ENCODE measurements at regions not wholly inside any gene's neighbourhood (a gene's known extent, or its start where the extent isn't known, plus 50 kb on each side); places are given as distances from the start of the nearest gene placed in this dataset.

DNA sequence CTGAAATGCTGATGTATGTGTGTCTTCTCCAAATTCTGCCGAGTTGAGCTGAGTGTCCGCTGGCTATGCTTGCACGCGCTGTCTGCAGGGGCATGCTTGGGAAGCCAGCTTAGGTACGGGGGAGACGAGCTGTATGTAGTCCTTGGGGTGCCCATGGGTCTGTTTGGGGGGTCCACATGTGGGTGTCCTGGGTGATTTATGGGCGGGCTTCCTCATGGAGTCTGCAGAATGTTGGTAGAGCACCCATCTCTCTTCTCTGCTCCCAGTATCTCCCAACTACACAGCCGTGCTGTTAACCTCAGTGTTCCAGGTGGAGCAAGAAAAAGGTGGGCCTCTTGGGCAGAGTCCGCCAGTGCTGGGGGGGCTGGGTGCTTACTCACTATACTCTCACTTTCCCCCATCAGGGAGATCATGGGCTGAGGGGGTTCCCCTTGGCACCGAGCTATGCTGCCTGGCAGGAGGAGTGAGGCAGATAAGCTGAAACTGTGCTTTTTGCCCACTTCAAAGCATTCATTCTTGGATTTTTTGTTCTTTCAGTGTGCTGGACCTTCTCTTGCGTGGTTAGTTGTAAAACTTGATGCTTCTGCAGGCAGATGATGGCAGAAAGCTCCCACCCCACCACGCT lies 128.2 kb upstream of the ALKAL2 start:
- H3K27ac Mint-ChIP-seq: no peak overlapping the region
- peaks cover 8% of the 10 kb centered on the region for H3K27me3 Mint-ChIP-seq (ENCODE audit: low read depth)
- H3K4me3 Mint-ChIP-seq: no peak overlapping the region
- H3K9me3 Mint-ChIP-seq: peaks cover 6% of the 10 kb centered on the region
- TF ChIP-seq, protein P1, sequence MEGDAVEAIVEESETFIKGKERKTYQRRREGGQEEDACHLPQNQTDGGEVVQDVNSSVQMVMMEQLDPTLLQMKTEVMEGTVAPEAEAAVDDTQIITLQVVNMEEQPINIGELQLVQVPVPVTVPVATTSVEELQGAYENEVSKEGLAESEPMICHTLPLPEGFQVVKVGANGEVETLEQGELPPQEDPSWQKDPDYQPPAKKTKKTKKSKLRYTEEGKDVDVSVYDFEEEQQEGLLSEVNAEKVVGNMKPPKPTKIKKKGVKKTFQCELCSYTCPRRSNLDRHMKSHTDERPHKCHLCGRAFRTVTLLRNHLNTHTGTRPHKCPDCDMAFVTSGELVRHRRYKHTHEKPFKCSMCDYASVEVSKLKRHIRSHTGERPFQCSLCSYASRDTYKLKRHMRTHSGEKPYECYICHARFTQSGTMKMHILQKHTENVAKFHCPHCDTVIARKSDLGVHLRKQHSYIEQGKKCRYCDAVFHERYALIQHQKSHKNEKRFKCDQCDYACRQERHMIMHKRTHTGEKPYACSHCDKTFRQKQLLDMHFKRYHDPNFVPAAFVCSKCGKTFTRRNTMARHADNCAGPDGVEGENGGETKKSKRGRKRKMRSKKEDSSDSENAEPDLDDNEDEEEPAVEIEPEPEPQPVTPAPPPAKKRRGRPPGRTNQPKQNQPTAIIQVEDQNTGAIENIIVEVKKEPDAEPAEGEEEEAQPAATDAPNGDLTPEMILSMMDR (IDR thresholded peaks at IDR 0.05; ENCODE audit: unreplicated experiment in 3 of 3): no peak
- peaks cover 17% of the 10 kb centered on the region for H3K4me1 Mint-ChIP-seq
- H3K36me3 Mint-ChIP-seq (ENCODE audit: low read depth): no peaks in the 10 kb centered on the region

DNA sequence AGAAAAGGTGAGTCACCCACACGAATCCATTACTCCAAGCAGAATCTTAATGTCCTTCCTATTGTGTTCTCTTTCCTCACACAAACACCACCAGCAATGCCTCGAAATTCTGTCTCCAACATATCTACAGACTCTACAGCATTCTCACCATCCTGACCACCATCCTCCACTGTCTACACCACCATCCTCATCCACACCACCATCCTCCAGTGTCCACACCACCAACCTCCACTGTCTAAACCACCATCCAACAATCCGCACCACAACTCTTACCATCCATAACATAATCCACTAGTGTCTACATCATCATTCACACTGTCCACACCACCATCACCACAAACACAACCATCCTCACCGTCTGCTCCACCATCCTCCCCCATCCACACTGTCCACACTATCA lies 121.6 kb upstream of the ALKAL2 start:
- Mint-ChIP-seq H3K27ac (no peak overlapping the region), H3K4me3 (no peak overlapping the region), H3K4me1 (no peaks in the 10 kb centered on the region), H3K9me3 (peaks cover 12% of the 10 kb centered on the region), H3K27me3 (ENCODE audit: low read depth) (peaks cover 13% of the 10 kb centered on the region), H3K36me3 (ENCODE audit: low read depth) (no peaks in the 10 kb centered on the region)
- TF ChIP-seq, protein P1 (IDR thresholded peaks at IDR 0.05; ENCODE audit: unreplicated experiment in 3 of 3): no peak

DNA sequence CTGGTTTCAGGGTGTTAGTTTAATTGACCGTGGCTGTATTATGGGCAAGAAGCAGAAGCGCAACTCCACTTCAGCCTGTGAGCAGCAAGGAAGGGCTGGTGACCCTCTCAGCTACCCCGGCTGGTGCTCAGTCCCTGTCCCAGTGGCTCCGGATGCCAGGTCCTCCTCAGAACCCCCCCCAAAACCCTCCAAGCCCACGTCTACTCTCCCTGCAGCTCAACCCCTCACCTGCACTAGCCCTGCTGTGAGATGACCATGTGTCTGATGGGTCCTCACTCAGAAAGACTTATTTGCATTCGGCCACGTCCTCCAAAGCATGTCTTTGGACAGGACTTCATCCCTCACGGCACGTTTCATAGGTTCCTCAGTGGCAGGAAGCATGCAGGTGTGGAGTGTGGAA lies 119.7 kb upstream of the ALKAL2 start:
- Mint-ChIP-seq H3K9me3 (peaks cover 10% of the 10 kb centered on the region), H3K27ac (no peak overlapping the region), H3K36me3 (ENCODE audit: low read depth) (no peaks in the 10 kb centered on the region), H3K4me3 (no peak overlapping the region), H3K27me3 (ENCODE audit: low read depth) (peaks cover 13% of the 10 kb centered on the region), H3K4me1 (no peaks in the 10 kb centered on the region)
- TF ChIP-seq, protein P1 (IDR thresholded peaks at IDR 0.05; ENCODE audit: unreplicated experiment in 3 of 3): no peak

DNA sequence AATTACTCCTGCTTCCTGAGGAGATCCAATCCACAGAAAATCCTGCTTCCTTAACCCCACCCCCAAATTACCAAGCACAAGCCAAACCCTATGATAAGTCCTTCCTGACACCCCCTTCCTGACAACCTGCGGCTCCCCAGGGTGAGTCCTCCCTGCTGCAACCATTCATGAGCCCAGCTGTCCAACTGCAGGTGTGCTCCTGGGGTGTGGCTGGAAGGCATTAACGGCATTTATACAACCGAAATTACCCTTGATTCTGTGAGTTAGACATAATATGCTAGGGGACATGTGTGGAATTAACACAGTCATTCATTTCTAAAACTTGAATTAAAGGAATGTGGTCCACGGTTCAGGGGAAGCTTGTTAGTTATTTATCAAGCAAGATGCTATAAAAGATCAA lies 119.0 kb upstream of the ALKAL2 start:
- no peak overlapping the region for H3K4me3 Mint-ChIP-seq
- TF ChIP-seq, protein P1 (IDR thresholded peaks at IDR 0.05; ENCODE audit: unreplicated experiment in 3 of 3): no peak
- H3K9me3 Mint-ChIP-seq: peaks cover 10% of the 10 kb centered on the region
- H3K36me3 Mint-ChIP-seq (ENCODE audit: low read depth): no peaks in the 10 kb centered on the region
- H3K27me3 Mint-ChIP-seq (ENCODE audit: low read depth): peaks cover 13% of the 10 kb centered on the region
- H3K27ac Mint-ChIP-seq: no peak overlapping the region
- no peaks in the 10 kb centered on the region for H3K4me1 Mint-ChIP-seq

DNA sequence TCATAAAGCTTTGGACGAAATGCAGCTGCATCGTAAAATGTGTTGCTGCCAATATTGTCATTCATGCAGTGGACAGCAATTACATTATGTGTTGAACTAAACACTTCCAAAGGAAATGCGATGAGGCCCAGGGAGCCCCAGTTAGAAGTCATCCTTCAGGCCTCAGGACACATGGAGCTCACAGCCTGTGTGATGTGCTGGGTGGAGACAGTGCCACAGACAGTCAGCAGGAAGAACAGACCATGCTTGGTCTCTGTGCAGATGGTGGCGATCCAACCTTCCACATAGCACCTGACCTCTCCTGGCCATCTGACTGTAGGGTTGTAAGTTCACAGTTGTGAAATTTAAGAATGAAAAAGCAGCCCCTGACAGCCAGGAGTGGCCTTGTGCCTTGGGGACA lies 118.3 kb upstream of the ALKAL2 start:
- H3K4me1 Mint-ChIP-seq: peaks cover 1% of the 10 kb centered on the region
- H3K4me3 Mint-ChIP-seq: no peak overlapping the region
- peaks cover 13% of the 10 kb centered on the region for H3K27me3 Mint-ChIP-seq (ENCODE audit: low read depth)
- H3K36me3 Mint-ChIP-seq (ENCODE audit: low read depth): no peaks in the 10 kb centered on the region
- no peak overlapping the region for H3K27ac Mint-ChIP-seq
- TF ChIP-seq, protein P1 (IDR thresholded peaks at IDR 0.05; ENCODE audit: unreplicated experiment in 3 of 3): no peak
- H3K9me3 Mint-ChIP-seq: peaks cover 10% of the 10 kb centered on the region

DNA sequence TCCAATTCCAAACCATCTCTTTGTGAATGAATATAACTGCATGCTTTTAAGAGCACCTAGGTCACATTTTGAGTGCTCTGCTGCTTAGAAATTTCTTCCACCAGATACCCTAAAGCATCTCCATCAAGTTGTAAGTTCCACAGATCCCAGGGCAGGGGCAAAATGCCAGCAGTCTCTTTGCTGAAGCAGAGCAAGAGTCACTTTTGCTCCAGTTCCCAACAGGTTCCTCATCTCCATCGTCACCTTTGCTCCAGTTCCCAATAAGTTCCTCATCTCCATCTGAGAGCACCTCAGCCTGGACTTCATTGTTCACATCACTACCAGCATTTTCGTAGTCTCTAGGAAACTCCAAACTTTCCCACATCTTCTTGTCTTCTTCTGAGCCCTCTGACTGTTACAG lies 116.7 kb upstream of the ALKAL2 start:
- Mint-ChIP-seq H3K36me3 (ENCODE audit: low read depth) (no peaks in the 10 kb centered on the region), H3K9me3 (peaks cover 10% of the 10 kb centered on the region), H3K27ac (no peak overlapping the region), H3K4me1 (peaks cover 7% of the 10 kb centered on the region), H3K4me3 (no peak overlapping the region), H3K27me3 (ENCODE audit: low read depth) (peaks cover 6% of the 10 kb centered on the region)
- TF ChIP-seq, protein P1 (IDR thresholded peaks at IDR 0.05; ENCODE audit: unreplicated experiment in 3 of 3): no peak
